SK-N-MC (cell line): ENCODE measurements at regions not wholly inside any gene's neighbourhood (a gene's known extent, or its start where the extent isn't known, plus 50 kb on each side); places are given as distances from the start of the nearest gene placed in this dataset.
A peak's percentile ranks its signal among the peaks of the same experiment; 100 is the strongest.

Experiments used
- DNase-seq: peaks from one replicate; pipeline ENCODE4 v3.0.0-alpha.2; 2011; ENCODE audit warnings: low read depth, low spot score
- H3K27ac ChIP-seq: fragments of 200-600 bp; sonication (generic); 2 replicates; pipeline ENCODE4 v1.5.1; 2016; ENCODE audit warnings: mixed run types
- H3K36me3 ChIP-seq: fragments of 200-600 bp; sonication (generic); 2 replicates; pipeline ENCODE4 v1.6.1; 2017; ENCODE audit warnings: antibody characterized with exemption, low read length, mixed read lengths; ENCODE audit not compliant: insufficient read depth
- H3K4me3 ChIP-seq: fragments of 200-600 bp; sonication (generic); 2 replicates; pipeline ENCODE4 v1.5.1; 2016
- H3K9ac ChIP-seq: fragments of 200-600 bp; sonication (generic); 2 replicates; pipeline ENCODE4 v1.8.0; 2017; ENCODE audit warnings: mixed run types, mixed read lengths; ENCODE audit not compliant: insufficient read length
- H3K9me3 ChIP-seq: fragments of 200-600 bp; sonication (generic); 2 replicates; pipeline ENCODE4 v1.6.1; 2017; ENCODE audit warnings: low read depth, mild to moderate bottlenecking, antibody characterized with exemption, low read length, moderate library complexity, mixed read lengths
- EZH2 ChIP-seq: fragments of 200-600 bp; sonication (generic); IDR thresholded peaks from one replicate; pipeline ENCODE4 v1.6.1; 2017; ENCODE audit warnings: antibody characterized with exemption
- FOXP2 ChIP-seq: optimal IDR thresholded peaks from 2 replicates; pipeline ENCODE3; 2011; ENCODE audit warnings: mild to moderate bottlenecking, moderate library complexity; ENCODE audit not compliant: insufficient read depth; ENCODE audit errors: extremely low read length, control extremely low read depth
- POLR2AphosphoS5 ChIP-seq: IDR thresholded peaks from 2 replicates; pipeline ENCODE4 v1.6.1; 2012; ENCODE audit warnings: mild to moderate bottlenecking, low read depth, low read length, borderline replicate concordance

DNA sequence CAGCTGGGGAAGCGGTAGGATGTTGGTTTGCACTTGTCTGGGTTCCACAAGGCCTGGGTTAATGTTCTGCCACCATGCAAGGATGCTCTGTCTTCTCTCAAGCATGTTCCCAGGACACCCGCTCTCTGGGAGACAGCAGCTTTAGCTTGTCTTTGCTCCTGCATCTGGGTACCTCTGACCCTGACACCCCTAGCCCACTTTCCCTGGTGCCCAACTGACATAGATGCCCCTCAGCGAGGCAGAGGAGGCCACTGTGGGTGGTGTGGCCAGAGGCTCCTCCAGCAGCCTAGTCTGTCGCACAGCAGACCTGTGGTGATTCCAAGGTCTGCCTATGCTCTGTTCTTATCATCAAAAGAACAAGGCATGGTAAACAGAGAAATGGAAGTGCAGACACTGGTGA lies 83.6 kb upstream of the ALDH1L1 start:
- Histone ChIP-seq H3K27ac (no peak overlapping the region), H3K9ac (no peak overlapping the region), H3K9me3 (no peaks in the 10 kb centered on the region), H3K4me3 (no peak overlapping the region), H3K36me3 (no peaks in the 10 kb centered on the region)
- no peak for TF ChIP-seq EZH2
- no peak for DNase-seq

DNA sequence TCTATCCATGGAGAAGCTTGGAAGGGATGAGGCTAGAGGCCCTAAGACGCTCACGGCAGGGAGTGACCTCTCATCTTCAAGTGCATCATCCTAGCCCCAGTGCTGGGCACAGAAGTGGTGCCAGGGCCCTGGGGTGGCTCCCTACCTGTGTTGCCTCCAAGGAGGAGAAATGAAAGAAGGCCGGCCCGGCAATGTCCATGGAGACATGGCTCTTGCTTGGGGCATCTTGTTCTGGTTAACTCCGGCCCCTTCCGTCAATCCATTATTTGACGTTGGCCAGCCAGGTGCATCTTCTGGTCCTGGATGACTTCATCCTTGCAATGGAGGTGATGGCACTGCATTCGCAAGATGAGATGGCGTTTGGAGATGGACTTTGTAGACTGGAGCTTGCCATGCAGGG lies 83.2 kb upstream of the ALDH1L1 start:
- Histone ChIP-seq H3K9me3 (no peaks in the 10 kb centered on the region), H3K4me3 (no peak overlapping the region), H3K27ac (no peak overlapping the region), H3K9ac (no peak overlapping the region), H3K36me3 (no peaks in the 10 kb centered on the region)
- DNase-seq = no peak
- TF ChIP-seq EZH2 (no peak), FOXP2 (no peak), POLR2AphosphoS5 (no peak)

DNA sequence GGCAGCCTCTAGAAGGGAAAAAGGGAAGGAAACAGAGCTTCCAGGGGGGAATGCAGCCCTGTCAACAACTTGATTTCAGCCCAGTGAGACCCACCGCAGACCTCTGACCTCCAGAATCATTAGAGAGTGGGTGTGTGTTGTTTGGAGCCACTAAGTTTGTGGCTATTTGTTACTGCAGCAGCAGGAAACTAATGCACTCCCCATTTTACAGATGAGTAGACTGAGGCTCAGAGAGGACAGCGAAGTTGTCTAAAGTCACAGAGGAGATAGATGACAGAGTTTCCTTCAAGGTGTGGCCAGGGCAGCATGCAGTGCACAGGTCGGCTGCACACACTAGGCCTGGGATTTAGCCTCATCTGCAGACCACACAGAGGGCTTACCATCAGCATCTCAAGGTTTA lies 81.8 kb upstream of the ALDH1L1 start:
- no peak overlapping the region; the same call in 1 of the 2 replicates for H3K27ac ChIP-seq
- no peak overlapping the region for H3K4me3 ChIP-seq
- DNase-seq = no peak
- H3K9ac ChIP-seq = no peak overlapping the region
- no peaks in the 10 kb centered on the region for H3K36me3 ChIP-seq
- no peaks in the 10 kb centered on the region for H3K9me3 ChIP-seq
- TF ChIP-seq POLR2AphosphoS5 (no peak), FOXP2 (no peak), EZH2 (no peak)

DNA sequence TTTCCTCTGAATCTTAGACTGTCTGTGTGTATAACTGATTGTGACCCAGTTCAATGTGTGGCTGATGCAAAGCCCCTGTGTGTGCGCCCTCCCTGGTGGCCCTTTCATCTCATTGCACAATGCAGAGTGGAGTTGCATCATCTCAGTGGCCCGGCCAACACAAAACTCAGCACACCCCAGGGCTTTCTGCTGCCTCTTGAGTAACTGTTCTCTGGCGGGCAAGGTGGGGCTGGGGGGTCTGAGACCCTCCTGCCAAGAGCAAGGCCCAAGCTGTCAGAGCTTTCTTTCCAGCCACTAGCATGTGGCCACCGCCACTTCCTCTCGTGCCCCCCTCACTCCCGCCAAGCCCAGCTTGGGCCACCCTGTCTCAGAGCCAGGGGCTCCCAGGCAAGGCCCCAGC lies 80.7 kb upstream of the ALDH1L1 start:
- Histone ChIP-seq H3K4me3 (0 out of 2 replicates have a peak overlapping the region, but pooled peaks have one; percentile 6), H3K36me3 (no peaks in the 10 kb centered on the region), H3K9ac (peak overlapping the region; percentile 79), H3K9me3 (no peaks in the 10 kb centered on the region), H3K27ac (peak overlapping the region; percentile 93)
- no peak for TF ChIP-seq FOXP2
- no peak for TF ChIP-seq EZH2
- TF ChIP-seq POLR2AphosphoS5 = no peak; the same call in 1 of the 2 replicates
- DNase-seq = peak; percentile 71

DNA sequence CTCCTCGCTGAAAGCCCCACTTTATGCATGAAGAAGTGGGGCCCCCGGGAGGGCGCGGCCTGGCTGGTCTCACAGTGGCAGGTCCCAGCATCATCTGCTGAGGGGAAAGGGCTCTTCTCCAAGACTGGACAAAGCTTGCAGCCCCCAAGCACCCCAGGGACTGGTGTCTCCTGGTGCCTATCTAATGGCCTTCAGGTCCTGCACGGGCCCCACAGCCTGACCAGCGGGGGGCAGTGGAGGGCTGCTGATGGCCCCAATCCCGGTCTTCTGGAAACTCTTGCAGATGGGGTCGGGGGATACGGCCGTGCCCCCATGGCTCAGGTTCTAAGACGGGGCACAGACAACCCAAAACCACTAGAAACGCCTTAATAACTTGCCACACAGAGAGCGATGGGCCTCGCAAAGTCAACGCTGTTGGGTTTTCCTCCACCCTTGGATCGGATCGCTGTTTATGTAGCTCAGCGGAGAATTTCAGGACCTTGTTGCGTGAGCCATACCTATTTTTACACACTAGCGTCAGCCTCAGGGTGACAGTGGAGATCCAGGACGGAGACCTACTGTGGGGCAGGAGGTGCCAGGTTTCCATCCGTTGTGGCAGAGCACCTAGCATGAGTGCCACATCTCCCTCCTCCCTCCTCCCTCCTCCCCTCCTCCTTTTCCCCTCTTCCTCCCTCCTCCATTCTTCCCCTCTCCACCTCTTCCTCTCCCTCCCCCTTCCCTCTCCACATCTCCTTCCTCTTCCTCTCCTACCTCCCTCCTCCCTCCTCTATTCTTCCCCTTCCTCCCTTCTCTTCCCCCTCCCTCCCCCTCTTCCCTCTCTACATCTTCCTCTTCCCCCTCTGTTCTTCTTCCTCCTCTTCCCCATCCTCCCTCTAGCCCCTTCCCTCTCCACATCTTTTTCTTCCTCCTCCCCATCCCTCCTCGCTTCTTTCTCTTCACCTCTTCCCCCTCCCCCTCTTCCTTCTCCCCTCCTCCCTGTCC lies 79.3 kb upstream of the ALDH1L1 start:
- H3K27ac ChIP-seq = peak overlapping the region; percentile 93
- TF ChIP-seq EZH2 (no peak), FOXP2 (no peak), POLR2AphosphoS5 (no peak)

DNA sequence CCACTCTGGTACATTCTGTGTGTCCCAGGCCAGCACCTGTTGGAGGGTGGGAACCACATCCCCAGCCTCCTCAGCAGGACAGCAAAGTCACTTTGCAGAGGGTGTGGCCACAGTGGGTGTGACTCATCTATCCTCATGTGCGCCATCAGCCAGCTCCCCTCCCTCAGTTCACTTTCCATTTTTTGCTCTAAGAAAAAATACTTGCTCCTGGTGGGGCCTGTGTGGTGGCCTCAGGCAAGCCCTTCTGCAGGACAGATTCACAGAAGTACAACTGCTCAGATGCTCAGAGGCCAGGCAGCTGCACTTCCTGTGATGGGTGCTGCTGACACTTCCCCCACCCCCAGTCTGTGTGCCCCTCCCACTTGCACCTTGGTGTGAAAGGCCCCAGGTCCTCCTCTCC lies 78.3 kb upstream of the ALDH1L1 start:
- no peak for DNase-seq
- Histone ChIP-seq H3K36me3 (no peaks in the 10 kb centered on the region), H3K4me3 (no peak overlapping the region), H3K27ac (peak overlapping the region; percentile 80), H3K9ac (no peak overlapping the region), H3K9me3 (no peaks in the 10 kb centered on the region)
- TF ChIP-seq FOXP2 (no peak), POLR2AphosphoS5 (no peak), EZH2 (no peak)

More for the DNA sequence above, 79.3 kb upstream of the ALDH1L1 start:
- Histone ChIP-seq H3K9me3 (no peaks in the 10 kb centered on the region), H3K36me3 (no peaks in the 10 kb centered on the region), H3K4me3 (no peak overlapping the region), H3K9ac (no peak overlapping the region)
- DNase-seq = no peak

DNA sequence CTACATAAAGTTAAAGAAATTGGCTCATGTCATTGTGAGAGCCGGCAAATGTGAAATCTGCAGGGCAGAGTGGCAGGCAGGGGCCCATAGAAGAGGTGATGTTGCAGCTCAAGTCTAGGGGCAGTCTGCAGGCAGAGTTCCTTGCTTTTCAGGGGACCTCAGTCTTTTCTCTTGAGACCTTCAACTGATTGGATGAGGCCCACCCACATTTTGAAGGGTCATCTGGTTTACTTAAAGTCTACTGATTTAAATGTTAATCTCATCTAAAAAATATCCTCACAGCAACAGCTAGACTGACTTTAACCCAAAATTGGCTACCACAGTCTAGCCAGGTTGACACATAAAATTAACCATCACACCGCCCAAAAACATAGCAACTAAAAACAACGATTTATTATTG lies 77.6 kb upstream of the ALDH1L1 start:
- Histone ChIP-seq H3K9me3 (no peaks in the 10 kb centered on the region), H3K27ac (no peak overlapping the region), H3K4me3 (no peak overlapping the region), H3K9ac (no peak overlapping the region), H3K36me3 (no peaks in the 10 kb centered on the region)
- DNase-seq = no peak
- TF ChIP-seq POLR2AphosphoS5 = no peak
- no peak for TF ChIP-seq FOXP2
- no peak for TF ChIP-seq EZH2

DNA sequence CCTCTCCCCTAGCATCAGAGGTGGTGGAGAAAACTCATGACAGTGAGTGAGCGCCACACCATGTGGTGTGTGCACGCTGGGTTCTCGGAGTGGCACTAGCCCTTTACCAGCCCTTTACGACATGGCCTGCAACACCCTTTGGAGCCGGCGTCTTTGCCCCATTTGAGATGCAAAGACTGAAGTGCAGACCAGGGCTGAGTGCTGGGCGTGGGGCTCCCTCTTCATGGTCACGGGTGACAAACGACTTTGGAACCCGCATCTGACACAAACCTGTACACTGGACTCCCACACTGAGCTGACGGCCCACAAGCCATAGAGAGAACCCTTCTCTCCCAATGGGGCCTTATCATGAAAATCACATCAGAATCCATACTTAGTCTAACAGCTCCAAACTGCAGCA lies 76.8 kb upstream of the ALDH1L1 start:
- DNase-seq = no peak
- H3K4me3 ChIP-seq = no peak overlapping the region
- no peaks in the 10 kb centered on the region for H3K9me3 ChIP-seq
- H3K27ac ChIP-seq = no peak overlapping the region
- TF ChIP-seq POLR2AphosphoS5 (no peak), FOXP2 (no peak), EZH2 (no peak)
- no peak overlapping the region for H3K9ac ChIP-seq
- H3K36me3 ChIP-seq = no peaks in the 10 kb centered on the region
